ENCODE measurements at regions not wholly inside any gene's neighbourhood (a gene's known extent, or its start where the extent isn't known, plus 50 kb on each side); places are given as distances from the start of the nearest gene placed in this dataset.

DNA sequence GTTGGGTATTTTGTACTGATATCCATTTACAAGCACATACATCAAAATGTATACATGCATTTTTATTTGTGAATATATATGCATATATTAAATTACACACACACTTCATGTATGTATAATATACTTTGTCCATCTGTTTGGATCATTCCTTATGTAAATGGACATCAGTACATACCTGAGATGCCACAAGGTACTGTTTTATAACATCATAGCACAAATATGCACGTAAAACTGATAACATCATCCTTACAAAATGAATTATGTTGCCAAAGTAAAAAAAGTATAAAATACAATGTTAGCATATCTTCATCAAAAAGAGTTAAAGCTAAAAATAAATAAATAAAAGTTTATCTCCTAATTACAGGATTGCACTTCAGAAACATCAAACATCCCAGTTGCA, 634.8 kb upstream of the UBE2E2 start:
- TF ChIP-seq, protein P1, sequence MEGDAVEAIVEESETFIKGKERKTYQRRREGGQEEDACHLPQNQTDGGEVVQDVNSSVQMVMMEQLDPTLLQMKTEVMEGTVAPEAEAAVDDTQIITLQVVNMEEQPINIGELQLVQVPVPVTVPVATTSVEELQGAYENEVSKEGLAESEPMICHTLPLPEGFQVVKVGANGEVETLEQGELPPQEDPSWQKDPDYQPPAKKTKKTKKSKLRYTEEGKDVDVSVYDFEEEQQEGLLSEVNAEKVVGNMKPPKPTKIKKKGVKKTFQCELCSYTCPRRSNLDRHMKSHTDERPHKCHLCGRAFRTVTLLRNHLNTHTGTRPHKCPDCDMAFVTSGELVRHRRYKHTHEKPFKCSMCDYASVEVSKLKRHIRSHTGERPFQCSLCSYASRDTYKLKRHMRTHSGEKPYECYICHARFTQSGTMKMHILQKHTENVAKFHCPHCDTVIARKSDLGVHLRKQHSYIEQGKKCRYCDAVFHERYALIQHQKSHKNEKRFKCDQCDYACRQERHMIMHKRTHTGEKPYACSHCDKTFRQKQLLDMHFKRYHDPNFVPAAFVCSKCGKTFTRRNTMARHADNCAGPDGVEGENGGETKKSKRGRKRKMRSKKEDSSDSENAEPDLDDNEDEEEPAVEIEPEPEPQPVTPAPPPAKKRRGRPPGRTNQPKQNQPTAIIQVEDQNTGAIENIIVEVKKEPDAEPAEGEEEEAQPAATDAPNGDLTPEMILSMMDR (IDR thresholded peaks at IDR 0.05) = no peak
- TF ChIP-seq TCF7 (CRISPR knock-in tag; IDR thresholded peaks at IDR 0.05; ENCODE audit: low read depth) = no peak
- TF ChIP-seq JUN (CRISPR knock-in tag; IDR thresholded peaks at IDR 0.05) = no peak
- TF ChIP-seq CREB1 (CRISPR knock-in tag; IDR thresholded peaks at IDR 0.05) = no peak
- no peak for TF ChIP-seq TEAD1 (CRISPR knock-in tag; IDR thresholded peaks at IDR 0.05)
- TF ChIP-seq, protein P2, sequence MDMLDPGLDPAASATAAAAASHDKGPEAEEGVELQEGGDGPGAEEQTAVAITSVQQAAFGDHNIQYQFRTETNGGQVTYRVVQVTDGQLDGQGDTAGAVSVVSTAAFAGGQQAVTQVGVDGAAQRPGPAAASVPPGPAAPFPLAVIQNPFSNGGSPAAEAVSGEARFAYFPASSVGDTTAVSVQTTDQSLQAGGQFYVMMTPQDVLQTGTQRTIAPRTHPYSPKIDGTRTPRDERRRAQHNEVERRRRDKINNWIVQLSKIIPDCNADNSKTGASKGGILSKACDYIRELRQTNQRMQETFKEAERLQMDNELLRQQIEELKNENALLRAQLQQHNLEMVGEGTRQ (CRISPR knock-in tag; IDR thresholded peaks at IDR 0.05) = no peak
- no peak for TF ChIP-seq NFYB (CRISPR knock-in tag; conservative IDR thresholded peaks at IDR 0.05; ENCODE audit: low read depth)
- no peak for TF ChIP-seq SMAD4 (CRISPR knock-in tag; IDR thresholded peaks at IDR 0.05)
- TF ChIP-seq OVOL2 (CRISPR knock-in tag; IDR thresholded peaks at IDR 0.05; ENCODE audit: borderline replicate concordance) = no peak
- TF ChIP-seq ZBTB21 (CRISPR knock-in tag; IDR thresholded peaks at IDR 0.05; ENCODE audit: borderline replicate concordance) = no peak
- TF ChIP-seq, protein P3, sequence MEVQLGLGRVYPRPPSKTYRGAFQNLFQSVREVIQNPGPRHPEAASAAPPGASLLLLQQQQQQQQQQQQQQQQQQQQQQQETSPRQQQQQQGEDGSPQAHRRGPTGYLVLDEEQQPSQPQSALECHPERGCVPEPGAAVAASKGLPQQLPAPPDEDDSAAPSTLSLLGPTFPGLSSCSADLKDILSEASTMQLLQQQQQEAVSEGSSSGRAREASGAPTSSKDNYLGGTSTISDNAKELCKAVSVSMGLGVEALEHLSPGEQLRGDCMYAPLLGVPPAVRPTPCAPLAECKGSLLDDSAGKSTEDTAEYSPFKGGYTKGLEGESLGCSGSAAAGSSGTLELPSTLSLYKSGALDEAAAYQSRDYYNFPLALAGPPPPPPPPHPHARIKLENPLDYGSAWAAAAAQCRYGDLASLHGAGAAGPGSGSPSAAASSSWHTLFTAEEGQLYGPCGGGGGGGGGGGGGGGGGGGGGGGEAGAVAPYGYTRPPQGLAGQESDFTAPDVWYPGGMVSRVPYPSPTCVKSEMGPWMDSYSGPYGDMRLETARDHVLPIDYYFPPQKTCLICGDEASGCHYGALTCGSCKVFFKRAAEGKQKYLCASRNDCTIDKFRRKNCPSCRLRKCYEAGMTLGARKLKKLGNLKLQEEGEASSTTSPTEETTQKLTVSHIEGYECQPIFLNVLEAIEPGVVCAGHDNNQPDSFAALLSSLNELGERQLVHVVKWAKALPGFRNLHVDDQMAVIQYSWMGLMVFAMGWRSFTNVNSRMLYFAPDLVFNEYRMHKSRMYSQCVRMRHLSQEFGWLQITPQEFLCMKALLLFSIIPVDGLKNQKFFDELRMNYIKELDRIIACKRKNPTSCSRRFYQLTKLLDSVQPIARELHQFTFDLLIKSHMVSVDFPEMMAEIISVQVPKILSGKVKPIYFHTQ (CRISPR knock-in tag; IDR thresholded peaks at IDR 0.05) = no peak
- no peak for TF ChIP-seq EMX1 (CRISPR knock-in tag; IDR thresholded peaks at IDR 0.05)
- TF ChIP-seq GRHL2 (CRISPR knock-in tag; IDR thresholded peaks at IDR 0.05; ENCODE audit: insufficient replicate concordance, severe bottlenecking) = no peak
- TF ChIP-seq, protein P4, sequence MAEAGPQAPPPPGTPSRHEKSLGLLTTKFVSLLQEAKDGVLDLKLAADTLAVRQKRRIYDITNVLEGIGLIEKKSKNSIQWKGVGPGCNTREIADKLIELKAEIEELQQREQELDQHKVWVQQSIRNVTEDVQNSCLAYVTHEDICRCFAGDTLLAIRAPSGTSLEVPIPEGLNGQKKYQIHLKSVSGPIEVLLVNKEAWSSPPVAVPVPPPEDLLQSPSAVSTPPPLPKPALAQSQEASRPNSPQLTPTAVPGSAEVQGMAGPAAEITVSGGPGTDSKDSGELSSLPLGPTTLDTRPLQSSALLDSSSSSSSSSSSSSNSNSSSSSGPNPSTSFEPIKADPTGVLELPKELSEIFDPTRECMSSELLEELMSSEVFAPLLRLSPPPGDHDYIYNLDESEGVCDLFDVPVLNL (CRISPR knock-in tag; IDR thresholded peaks at IDR 0.05; ENCODE audit: borderline replicate concordance, low read depth) = no peak

All from WTC11 (cell line).